Activated CD4-positive, alpha-beta T cell treated with anti-CD3 and anti-CD28 coated beads for 36 hours (primary cell): ENCODE measurements at regions not wholly inside any gene's neighbourhood (a gene's known extent, or its start where the extent isn't known, plus 50 kb on each side); places are given as distances from the start of the nearest gene placed in this dataset.
"Not testable (repeated sequence)": the region's sequence is repeated elsewhere in the genome, so short reads cannot be mapped to it uniquely, and the experiment has no call there.

Experiments
- ATAC-seq: fragments of 200-7000 bp; cut with Tn5 transposase; one replicate; pipeline ENCODE4 v1.10.0; 2021; ENCODE audit warnings: mild to moderate bottlenecking, moderate library complexity
- CTCF ChIA-PET: fragments of 350-600 bp; sonication (Branson Sonifier 250); formaldehyde crosslinking; loops from one replicate; lab custom pipeline; 2021; ENCODE audit warnings: antibody characterized with exemption; lab: Charles Lee
- POLR2A ChIA-PET: fragments of 350-600 bp; sonication (Branson Sonifier 250); formaldehyde crosslinking; loops from one replicate; lab custom pipeline; 2021; ENCODE audit warnings: antibody characterized with exemption, inconsistent platforms; lab: Charles Lee
- DNase-seq: peaks from one replicate; pipeline ENCODE4 v3.0.0-alpha.2; 2020
- H3K27ac Mint-ChIP-seq: one replicate; pipeline ENCODE4 v1.8.0; 2021; ENCODE audit warnings: mixed read lengths
- H3K27me3 Mint-ChIP-seq: one replicate; pipeline ENCODE4 v1.8.0; 2021; ENCODE audit warnings: mixed read lengths
- H3K36me3 Mint-ChIP-seq: one replicate; pipeline ENCODE4 v1.8.0; 2021; ENCODE audit warnings: low read depth, mixed read lengths
- H3K4me1 Mint-ChIP-seq: one replicate; pipeline ENCODE4 v1.8.0; 2021; ENCODE audit warnings: mixed read lengths
- H3K4me3 Mint-ChIP-seq: one replicate; pipeline ENCODE4 v1.8.0; 2021; ENCODE audit warnings: mild to moderate bottlenecking, moderate library complexity, mixed read lengths
- H3K9me3 Mint-ChIP-seq: one replicate; pipeline ENCODE4 v1.8.0; 2021; ENCODE audit warnings: low read depth, mixed read lengths
- intact Hi-C, 2 experiments: fragments of 100-400 bp; cut with DNase I in 1 of 2; cut with micrococcal nuclease in 1 of 2; formaldehyde crosslinking; loops; one replicate each; pipeline versions ENCODE4 v1.14.2 to v1.15.1; 2022 to 2024; cut with DNase I, micrococcal nuclease

GRCh38 chr9:92242260-92243136 is 51.0 kb downstream of the IARS1 start:
- H3K4me1 Mint-ChIP-seq, result peaks cover 6% of the 10 kb centered on the region
- ChIA-PET POLR2A (interaction anchor here (0.6 kb wide), 1 partner anchor 25 kb away, joined by 3 read pairs; no protein-coding TSS in a partner anchor), CTCF (interaction anchor here (1.6 to 2.0 kb wide), 2 partner anchors 14 to 103 kb away, joined by 5 to 14 read pairs; no protein-coding TSS in a partner anchor)
- no peaks in the 10 kb centered on the region for H3K9me3 Mint-ChIP-seq
- H3K27me3 Mint-ChIP-seq, result no peaks in the 10 kb centered on the region
- H3K36me3 Mint-ChIP-seq, result peaks cover 88% of the 10 kb centered on the region
- no peak overlapping the region for H3K4me3 Mint-ChIP-seq
- DNase-seq (no peak), ATAC-seq (peak; percentile 30)
- H3K27ac Mint-ChIP-seq, result no peak overlapping the region
- intact Hi-C loops, result loop anchor here (5.0 to 10.0 kb wide), 2 partner anchors 100 to 108 kb away; no protein-coding TSS in a partner anchor

- H3K27ac Mint-ChIP-seq, result no peak overlapping the region
- POLR2A ChIA-PET, result no interaction called here
- DNase-seq, result no peak
- CTCF ChIA-PET, result interaction anchor here (0.8 to 1.8 kb wide), 2 partner anchors 16 to 97 kb away, joined by 4 read pairs; no protein-coding TSS in a partner anchor
- no peak for ATAC-seq
- peaks cover 81% of the 10 kb centered on the region for H3K36me3 Mint-ChIP-seq
- H3K27me3 Mint-ChIP-seq, result no peaks in the 10 kb centered on the region
- H3K4me3 Mint-ChIP-seq, result no peak overlapping the region
- H3K9me3 Mint-ChIP-seq, result no peaks in the 10 kb centered on the region
- intact Hi-C loops, result no loop called here
- no peaks in the 10 kb centered on the region for H3K4me1 Mint-ChIP-seq
Measured at GRCh38 chr9:92236915-92237314, 56.6 kb downstream of the IARS1 start.

GRCh38 chr9:92236465-92236864 is 57.0 kb downstream of the IARS1 start:
- no peak overlapping the region for H3K4me3 Mint-ChIP-seq
- no peaks in the 10 kb centered on the region for H3K9me3 Mint-ChIP-seq
- peaks cover 78% of the 10 kb centered on the region for H3K36me3 Mint-ChIP-seq
- intact Hi-C loops, result no loop called here
- ChIA-PET CTCF (no interaction called here), POLR2A (no interaction called here)
- no peaks in the 10 kb centered on the region for H3K4me1 Mint-ChIP-seq
- H3K27me3 Mint-ChIP-seq, result no peaks in the 10 kb centered on the region
- ATAC-seq (no peak), DNase-seq (no peak)
- no peak overlapping the region for H3K27ac Mint-ChIP-seq

DNA sequence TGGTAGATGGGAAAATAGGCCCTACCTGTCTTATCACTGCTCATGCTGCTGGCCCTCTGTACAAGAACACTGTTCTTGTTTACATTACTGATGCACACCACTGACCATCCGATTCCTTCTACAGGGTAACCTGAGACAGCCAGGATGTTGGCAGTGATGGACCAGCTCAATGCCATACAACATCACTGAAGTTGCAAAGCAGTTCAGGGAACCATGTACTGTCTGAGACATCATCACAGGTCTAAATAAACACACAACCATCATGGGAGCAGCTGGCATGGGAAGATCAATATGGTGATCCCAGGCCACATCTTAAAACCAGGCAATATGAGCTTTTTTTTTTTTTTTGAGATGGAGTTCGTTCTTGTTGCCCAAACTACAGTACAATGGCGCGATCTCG is 59.0 kb downstream of the IARS1 start:
- H3K27ac Mint-ChIP-seq, result no peak overlapping the region
- ChIA-PET POLR2A (no interaction called here), CTCF (no interaction called here)
- H3K36me3 Mint-ChIP-seq, result peaks cover 76% of the 10 kb centered on the region
- H3K4me1 Mint-ChIP-seq, result no peaks in the 10 kb centered on the region
- H3K9me3 Mint-ChIP-seq, result no peaks in the 10 kb centered on the region
- H3K4me3 Mint-ChIP-seq, result no peak overlapping the region
- intact Hi-C loops, result no loop called here
- DNase-seq, result no peak
- no peaks in the 10 kb centered on the region for H3K27me3 Mint-ChIP-seq
- ATAC-seq, result no peak

GRCh38 chr9:92232190-92232589 is 61.3 kb downstream of the IARS1 start:
- no peaks in the 10 kb centered on the region for H3K4me1 Mint-ChIP-seq
- H3K36me3 Mint-ChIP-seq, result peaks cover 70% of the 10 kb centered on the region
- intact Hi-C loops, result no loop called here
- DNase-seq (no peak), ATAC-seq (no peak)
- ChIA-PET POLR2A (interaction anchor here (0.6 to 1.2 kb wide), 2 partner anchors 9 to 38 kb away, joined by 3 read pairs; no protein-coding TSS in a partner anchor), CTCF (interaction anchor here (1.0 kb wide), 1 partner anchor 20 kb away, joined by 3 read pairs; no protein-coding TSS in a partner anchor)
- no peaks in the 10 kb centered on the region for H3K9me3 Mint-ChIP-seq
- H3K4me3 Mint-ChIP-seq, result no peak overlapping the region
- H3K27ac Mint-ChIP-seq, result no peak overlapping the region
- no peaks in the 10 kb centered on the region for H3K27me3 Mint-ChIP-seq

DNA sequence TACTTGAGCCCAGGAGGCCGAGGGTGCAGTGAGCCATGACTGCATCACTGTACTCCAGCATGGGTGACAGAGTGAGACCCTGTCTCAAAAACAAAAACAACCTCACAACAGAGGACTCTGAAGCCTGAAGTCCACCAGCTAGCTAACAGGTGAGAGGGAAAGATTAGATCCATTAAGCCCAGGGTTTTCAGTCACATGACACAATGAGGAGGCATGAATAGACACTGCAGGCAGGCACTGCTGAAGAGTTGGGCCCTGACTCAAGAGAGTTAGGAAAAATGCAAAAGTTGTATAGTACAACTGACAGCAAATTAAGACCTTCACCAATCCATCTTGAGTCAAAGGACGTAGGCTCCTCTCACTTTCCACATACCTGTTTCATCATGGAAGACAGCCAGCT is 64.9 kb downstream of the IARS1 start:
- Mint-ChIP-seq H3K4me3 (no peak overlapping the region), H3K4me1 (no peaks in the 10 kb centered on the region), H3K9me3 (no peaks in the 10 kb centered on the region), H3K27ac (no peak overlapping the region), H3K27me3 (no peaks in the 10 kb centered on the region), H3K36me3 (peaks cover 70% of the 10 kb centered on the region)
- ATAC-seq (no peak), DNase-seq (no peak)
- POLR2A ChIA-PET, result no interaction called here
- CTCF ChIA-PET, result interaction anchor here (0.8 to 1.0 kb wide), 2 partner anchors 14 to 89 kb away, joined by 3 to 5 read pairs; no protein-coding TSS in a partner anchor
- intact Hi-C loops, result no loop called here

GRCh38 chr9:92224177-92224576 is 69.3 kb downstream of the IARS1 start:
- DNase-seq, result no peak
- Mint-ChIP-seq H3K27ac (peak overlapping the region; percentile 42), H3K27me3 (no peaks in the 10 kb centered on the region), H3K9me3 (peaks cover 4% of the 10 kb centered on the region), H3K36me3 (peaks cover 69% of the 10 kb centered on the region), H3K4me3 (no peak overlapping the region), H3K4me1 (no peaks in the 10 kb centered on the region)
- no peak for ATAC-seq
- ChIA-PET POLR2A (no interaction called here), CTCF (no interaction called here)
- intact Hi-C loops, result no loop called here

- Mint-ChIP-seq H3K4me1 (no peaks in the 10 kb centered on the region), H3K9me3 (peaks cover 4% of the 10 kb centered on the region), H3K4me3 (no peak overlapping the region), H3K27ac (peak overlapping the region; percentile 42), H3K36me3 (peaks cover 69% of the 10 kb centered on the region), H3K27me3 (no peaks in the 10 kb centered on the region)
- ATAC-seq (no peak), DNase-seq (no peak)
- intact Hi-C loops, result no loop called here
- ChIA-PET POLR2A (no interaction called here), CTCF (no interaction called here)
Measured at GRCh38 chr9:92223758-92224157, 69.7 kb downstream of the IARS1 start.

DNA sequence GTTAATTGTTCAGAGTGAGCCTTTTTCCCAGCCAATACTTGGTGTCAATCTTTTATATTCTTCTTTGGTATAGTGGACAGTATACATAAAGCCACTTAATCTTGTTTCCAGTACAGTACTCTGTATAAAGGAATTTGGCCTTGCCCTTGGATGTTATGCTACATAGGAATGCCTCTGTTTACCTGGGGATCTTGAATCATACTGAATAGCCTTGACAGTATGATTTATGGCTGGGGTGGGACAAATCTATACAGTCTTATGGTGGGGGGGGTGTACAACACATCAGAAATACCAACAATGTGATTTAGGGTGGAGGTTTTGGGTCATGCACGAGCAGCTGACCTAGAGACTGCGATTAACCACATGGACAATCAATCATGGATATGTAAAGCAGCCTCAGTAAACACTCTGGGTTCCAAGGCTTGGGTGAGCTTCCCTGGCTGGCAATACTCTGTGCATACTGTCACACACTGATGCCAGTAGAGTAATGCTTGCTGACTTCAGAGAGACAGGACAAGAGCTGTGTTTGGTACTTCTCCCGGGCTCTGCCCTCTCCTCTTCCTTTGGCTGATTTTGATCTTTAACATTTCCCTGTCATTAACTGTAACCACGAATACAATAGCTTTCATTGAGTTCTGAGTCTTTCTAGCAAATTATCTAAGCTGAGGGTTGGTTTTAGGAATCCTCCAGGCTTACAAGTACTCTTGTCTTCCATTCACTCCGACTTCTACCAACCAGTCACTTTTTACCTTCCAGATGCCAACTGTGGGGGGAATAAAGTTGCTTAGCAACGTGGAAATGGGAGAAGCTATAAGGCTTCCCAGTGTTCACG is 84.6 kb downstream of the IARS1 start:
- ATAC-seq (no peak), DNase-seq (no peak)
- H3K27me3 Mint-ChIP-seq, result no peaks in the 10 kb centered on the region
- H3K9me3 Mint-ChIP-seq, result no peaks in the 10 kb centered on the region
- no peaks in the 10 kb centered on the region for H3K4me1 Mint-ChIP-seq
- H3K4me3 Mint-ChIP-seq, result no peak overlapping the region
- ChIA-PET CTCF (no interaction called here), POLR2A (no interaction called here)
- peaks cover 61% of the 10 kb centered on the region for H3K36me3 Mint-ChIP-seq
- no peak overlapping the region for H3K27ac Mint-ChIP-seq
- intact Hi-C loops, result no loop called here

DNA sequence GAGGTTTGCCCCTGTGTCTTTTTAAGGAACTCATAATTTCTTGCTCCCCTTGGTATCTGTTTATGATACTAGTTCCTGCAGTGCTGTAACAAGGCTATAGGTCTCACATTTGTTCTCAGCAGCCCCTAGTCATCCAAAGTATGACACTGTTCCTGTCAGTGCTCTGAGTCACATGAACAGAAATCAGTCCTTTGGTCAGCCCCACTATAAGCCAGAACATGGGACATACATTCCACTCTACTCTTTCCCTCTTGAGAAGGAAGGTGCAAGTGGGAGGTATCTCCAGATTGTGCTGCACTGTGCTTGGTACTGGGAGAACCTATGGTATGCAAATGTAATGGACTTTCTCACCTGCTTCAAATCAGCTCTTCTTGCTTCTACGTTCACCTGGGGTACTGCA is 87.0 kb downstream of the IARS1 start:
- intact Hi-C loops, result no loop called here
- Mint-ChIP-seq H3K4me3 (no peak overlapping the region), H3K9me3 (no peaks in the 10 kb centered on the region), H3K4me1 (no peaks in the 10 kb centered on the region), H3K36me3 (peaks cover 40% of the 10 kb centered on the region), H3K27me3 (no peaks in the 10 kb centered on the region), H3K27ac (peak overlapping the region; percentile 3)
- DNase-seq (no peak), ATAC-seq (peak; percentile 74)
- ChIA-PET CTCF (no interaction called here), POLR2A (interaction anchor here (0.6 kb wide), 1 partner anchor 54 kb away, joined by 5 read pairs; no protein-coding TSS in a partner anchor)

DNA sequence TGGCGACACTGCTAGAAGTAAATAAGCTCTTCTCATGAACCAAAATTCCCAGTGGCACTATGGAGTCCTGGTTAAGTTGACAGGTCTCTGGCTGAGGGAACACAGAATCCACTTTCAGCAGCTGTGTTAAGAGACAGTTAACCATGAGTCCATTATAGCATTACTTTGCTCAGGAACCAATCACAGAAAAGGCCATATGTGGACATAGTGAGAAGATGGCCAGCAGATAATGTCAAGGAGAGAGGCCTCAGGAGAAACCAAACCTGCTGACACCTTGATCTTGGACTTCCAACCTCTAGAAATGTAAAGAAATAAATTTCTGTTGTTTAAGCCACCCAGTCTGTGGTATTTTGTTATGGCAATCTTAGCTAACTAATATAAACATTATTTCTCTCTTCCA is 88.7 kb upstream of the SPTLC1 start:
- H3K27me3 Mint-ChIP-seq, H3K27ac Mint-ChIP-seq, H3K4me3 Mint-ChIP-seq, POLR2A ChIA-PET, ATAC-seq, DNase-seq, H3K4me1 Mint-ChIP-seq, H3K9me3 Mint-ChIP-seq, intact Hi-C loops: not testable (repeated sequence)
- CTCF ChIA-PET, result interaction anchor here (0.9 kb wide), 1 partner anchor 17 kb away, joined by 3 read pairs; no protein-coding TSS in a partner anchor
- peaks cover 14% of the 10 kb centered on the region for H3K36me3 Mint-ChIP-seq
